Stimulated activated naive CD8-positive, alpha-beta T cell treated with anti-CD3 and anti-CD28 coated beads, Interleukin-15, Interleukin-2, amounts not matched to agents 100 U/mL and 50 U/mL, for 24 hours (primary cell): ENCODE measurements at regions not wholly inside any gene's neighbourhood (a gene's known extent, or its start where the extent isn't known, plus 50 kb on each side); places are given as distances from the start of the nearest gene placed in this dataset.
"Not testable (repeated sequence)": the region's sequence is repeated elsewhere in the genome, so short reads cannot be mapped to it uniquely, and the experiment has no call there.

Experiments used
- ATAC-seq: fragments of 150-1000 bp; cut with Tn5 transposase; one replicate; pipeline ENCODE4 v1.10.0; 2021
- DNase-seq: peaks from one replicate; pipeline ENCODE4 v3.0.0; 2021

DNA sequence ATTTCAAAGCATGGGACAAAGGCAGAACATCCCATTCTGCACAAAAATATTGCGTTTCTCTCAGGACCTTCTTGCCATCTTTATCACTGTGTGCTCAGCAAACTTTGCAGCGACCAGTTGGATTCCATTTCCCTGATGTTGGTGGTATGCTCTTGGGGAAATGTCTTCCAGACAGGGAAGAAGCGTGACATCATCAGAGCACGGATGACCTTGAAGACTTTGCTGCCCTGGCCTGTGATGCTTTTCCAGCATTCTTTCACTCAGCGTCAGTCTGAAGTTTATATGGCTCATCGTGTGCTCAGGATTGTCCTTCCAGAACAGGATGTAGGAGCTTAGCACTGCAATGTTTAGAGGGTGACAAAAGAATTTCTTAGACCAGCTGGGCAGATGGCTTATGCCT lies 131.4 kb upstream of the F3 start:
- no peak for ATAC-seq
- DNase-seq, result no peak

DNA sequence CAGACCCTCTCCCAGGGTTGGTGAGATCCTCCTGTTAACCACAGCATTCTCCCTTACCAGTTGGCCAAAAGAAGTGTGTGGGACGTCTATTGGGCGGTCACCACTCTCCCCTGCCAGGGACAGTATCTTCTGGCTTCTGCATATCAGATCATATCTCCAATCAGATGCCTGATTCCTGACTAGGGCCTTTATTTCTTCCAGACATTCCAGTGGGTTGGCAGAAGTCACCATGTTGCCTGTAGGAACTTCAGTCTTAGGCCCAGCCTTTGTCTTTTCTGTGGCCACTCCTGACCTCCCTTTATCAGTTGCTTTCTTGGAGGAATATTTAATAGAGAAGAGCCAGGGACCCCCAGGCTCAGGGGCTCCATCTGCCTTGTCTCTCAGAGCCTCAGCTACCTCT lies 130.4 kb upstream of the F3 start:
- DNase-seq, result no peak
- no peak for ATAC-seq

DNA sequence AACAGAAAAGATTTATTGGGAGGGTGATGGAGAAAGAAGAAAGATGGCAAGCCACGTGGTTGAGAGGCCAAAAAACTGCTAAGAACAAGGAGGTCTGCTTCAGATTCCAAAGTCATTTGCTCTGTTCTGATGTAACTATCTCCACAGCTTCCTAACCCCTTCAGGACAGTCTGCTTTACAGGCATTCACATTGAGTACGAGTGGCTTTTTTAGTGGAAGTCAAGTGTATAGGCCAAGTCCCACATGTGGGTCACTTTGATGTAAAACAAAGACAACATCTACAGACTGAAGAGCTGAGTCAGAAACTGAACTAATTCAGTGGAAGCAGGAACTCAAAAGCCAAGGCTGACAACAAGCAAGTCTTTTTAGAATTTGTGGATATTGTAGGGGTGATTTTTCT lies 128.7 kb upstream of the F3 start:
- ATAC-seq (no peak), DNase-seq (no peak)

DNA sequence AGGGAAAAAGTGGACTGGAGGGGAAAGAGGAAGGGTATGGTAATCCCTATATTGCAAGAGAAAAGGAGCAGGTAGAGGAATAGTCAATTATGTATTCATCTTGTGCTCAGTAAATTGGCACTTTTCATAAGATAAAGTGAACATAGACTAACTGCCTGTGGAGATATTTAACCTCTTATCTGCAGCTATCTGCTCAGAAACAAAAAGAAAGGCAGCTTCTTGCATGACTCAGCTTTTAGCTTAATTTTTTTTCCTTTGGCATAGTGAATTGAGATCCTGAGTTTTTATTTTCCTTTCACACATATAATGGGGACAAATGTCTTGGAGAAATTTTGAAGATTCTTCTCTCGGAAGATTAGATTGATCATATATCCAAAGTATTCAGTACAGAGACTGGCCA lies 127.6 kb upstream of the F3 start:
- no peak for ATAC-seq

DNA sequence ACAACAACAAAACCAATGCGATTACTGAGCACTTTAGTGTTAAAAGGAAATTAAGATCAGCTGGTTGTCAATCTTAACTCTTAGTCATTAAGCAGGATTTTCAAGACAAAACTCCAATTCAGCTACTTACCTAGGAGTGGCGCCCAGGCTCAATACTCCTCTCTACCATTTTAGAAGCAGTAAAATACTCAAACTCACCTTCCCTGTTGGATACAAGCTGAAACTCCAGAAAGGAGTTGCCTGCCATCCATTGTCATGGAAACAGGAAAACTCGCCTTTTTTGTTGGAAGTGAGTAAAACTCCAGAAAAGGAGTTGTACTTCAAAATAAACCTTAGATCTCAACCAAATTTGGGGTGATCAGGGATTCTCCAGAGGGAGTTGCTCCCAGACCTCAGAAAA lies 127.0 kb upstream of the F3 start:
- DNase-seq, result no peak
- ATAC-seq, result no peak

More for the DNA sequence above, 127.6 kb upstream of the F3 start:
- DNase-seq, result no peak

DNA sequence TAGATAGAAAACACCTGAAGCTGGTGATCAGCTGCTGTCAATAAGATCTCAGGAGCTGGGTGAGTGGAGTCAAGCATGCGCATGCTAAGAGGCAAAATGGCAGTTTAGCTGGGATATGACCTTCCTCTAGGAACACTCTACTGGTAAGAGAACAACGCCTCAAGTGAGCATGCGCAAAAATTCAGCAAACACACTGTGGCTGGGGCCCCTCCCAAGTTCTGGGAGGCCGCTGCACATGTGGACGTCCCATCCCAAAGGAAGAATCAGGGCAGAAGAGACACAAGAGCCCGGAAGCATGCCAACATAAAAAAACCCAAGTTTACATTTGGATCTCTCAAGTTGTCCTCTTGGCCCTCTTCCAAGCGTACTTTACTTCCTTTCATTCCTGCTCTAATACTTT lies 126.3 kb upstream of the F3 start:
- ATAC-seq (no peak), DNase-seq (no peak)

DNA sequence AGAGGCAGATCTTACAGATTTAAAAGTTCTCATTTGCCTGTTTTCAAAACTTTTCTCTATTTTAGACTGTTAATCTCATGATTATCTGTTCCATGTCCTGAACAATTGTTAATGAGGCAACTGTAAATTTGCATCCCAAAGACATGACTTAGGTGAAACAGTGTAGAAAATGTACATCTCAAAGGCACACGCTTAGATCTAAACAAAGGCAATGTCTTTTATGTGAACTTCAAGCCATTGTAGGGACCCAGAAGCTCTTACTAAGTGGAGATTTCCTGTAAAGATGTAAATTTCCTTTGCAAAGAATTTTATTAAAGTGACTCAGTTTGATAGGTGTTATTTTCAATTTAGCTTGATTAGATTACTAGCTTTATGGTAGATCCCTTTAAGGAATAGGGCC lies 125.2 kb upstream of the F3 start:
- DNase-seq (no peak), ATAC-seq (no peak)

DNA sequence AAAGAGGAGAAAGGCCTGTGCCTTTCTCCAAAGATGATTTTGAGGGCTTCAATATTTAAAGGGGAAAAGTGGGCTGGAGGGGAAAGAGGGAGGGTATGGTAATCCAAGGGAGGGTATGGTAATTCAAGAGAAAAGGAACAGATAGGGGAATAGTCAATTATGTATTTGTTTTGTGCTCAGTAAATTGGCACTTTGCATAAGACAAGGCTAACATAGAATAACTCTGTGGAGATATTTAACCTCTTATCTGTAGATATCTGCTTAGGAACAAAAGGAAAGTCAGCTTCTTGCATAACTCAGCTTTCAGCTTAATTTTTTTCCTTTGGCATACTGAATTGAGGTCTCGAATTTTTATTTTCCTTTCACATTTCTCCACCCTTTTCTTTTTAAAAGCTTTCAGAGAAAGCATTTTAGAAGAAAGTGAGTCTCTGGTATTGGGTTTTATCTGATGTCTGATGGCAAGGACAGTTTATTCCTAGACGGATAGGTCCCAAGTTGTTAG lies 119.9 kb upstream of the F3 start:
- DNase-seq, result no peak
- ATAC-seq, result no peak

DNA sequence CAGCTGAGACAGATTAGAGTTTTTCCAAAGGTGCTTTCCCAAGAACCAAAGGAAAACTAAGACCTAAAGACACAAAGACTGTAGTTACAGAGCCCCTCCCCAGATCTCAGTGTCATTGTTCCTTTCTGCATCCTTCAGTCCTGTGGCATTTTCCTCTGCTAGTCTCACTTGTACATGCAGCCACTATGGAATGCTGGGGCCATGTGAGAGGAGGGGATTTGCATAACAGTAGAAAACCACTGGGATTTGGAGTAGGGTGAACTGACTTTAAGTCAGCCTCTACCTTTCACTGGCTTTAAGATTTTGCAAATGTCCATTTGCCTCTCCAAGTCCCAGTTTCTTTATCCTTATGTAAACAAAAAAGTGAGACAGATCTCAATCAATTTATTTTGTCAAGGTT lies 119.4 kb upstream of the F3 start:
- ATAC-seq, result no peak
- DNase-seq, result no peak

DNA sequence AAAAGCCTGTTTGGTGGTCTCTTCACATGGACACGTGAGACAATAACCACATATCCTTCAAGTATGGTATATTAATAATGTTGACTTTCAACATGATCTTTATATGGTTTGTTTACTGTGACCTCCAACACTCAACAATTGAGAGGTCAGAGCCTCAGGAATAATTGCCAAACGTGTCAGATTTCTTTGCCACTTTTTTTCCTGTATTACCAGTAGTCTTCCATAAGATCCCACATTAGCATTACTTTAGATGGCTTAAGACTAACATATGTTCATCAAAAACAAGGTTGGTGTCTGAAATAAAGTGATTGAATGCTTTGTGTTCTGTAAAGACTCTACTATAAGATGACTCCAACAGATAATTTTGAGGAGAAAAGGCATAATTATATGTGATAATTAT lies 118.7 kb upstream of the F3 start:
- ATAC-seq, result no peak
- DNase-seq, result no peak

DNA sequence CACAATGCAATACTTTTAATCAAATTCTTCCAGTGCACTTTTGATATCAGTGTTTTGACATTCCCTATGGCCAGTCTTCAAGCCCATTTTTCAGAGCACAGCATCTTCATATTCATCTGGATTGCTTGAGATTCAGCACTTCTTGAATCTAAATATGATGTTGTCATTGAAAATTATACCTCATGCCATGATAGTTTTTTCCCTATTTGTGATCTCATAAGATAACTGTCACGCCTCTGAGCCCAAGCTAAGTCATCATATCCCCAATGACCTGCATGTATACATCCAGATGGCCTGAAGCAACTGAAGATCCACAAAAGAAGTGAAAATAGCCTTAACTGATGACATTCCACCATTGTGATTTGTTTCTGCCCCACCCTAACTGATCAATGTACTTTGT lies 117.6 kb upstream of the F3 start:
- DNase-seq, ATAC-seq: not testable (repeated sequence)

DNA sequence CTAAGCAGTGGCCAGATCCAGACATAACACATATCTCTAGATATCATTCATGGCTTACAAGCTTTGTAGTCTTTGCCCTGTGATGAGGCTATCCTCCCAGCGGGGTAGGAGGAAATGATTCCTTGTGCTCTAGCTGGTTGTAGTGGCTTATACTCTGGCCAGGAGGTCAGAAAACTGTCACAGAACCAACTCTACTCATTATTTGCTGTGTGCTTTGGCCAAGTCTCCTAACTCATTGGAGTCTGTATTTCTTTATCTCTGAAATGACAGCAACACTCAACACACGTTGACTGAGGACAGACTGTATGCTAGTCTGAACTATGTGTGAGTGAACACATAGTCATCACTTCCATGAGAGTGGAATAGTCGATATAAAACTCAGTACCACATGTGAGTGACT lies 116.7 kb upstream of the F3 start:
- no peak for DNase-seq
- no peak for ATAC-seq

DNA sequence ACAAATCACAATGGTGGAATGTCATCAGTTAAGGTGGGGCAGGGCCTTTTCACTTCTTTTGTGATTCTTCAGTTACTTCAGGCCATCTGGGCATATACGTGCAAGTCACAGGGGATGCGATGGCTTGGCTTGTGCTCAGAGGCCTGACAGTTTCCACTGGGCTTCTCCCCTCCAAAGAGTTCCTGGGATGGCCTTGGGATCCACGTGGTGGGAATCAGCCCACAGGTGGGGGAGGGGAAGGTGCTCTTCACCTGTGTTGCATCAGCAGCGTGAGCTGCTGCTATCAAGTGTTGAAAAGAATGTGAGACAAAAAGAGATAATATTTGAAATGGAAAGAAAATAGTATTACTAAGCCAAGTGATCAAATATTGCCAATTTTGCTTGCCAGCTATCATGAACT lies 116.2 kb upstream of the F3 start:
- ATAC-seq, DNase-seq: not testable (repeated sequence)

DNA sequence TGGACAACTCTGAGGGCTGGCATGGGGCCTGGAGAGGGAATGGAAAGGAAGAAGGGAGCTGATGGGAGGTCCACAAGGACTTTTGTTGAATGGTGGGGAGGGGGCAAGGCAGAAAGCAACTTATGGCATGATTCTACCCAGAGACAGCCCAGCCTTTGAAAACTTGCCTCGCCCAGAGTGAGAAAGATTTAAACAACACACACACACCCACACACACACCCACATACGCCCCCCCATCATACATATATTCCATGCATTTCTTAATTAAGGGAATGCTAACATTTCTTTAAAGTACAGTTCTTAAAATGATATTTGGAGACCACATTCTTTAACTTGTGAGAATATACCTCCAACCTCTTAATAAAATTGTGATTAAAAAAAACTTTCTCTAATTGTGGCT lies 115.4 kb upstream of the F3 start:
- ATAC-seq (no peak), DNase-seq (no peak)

DNA sequence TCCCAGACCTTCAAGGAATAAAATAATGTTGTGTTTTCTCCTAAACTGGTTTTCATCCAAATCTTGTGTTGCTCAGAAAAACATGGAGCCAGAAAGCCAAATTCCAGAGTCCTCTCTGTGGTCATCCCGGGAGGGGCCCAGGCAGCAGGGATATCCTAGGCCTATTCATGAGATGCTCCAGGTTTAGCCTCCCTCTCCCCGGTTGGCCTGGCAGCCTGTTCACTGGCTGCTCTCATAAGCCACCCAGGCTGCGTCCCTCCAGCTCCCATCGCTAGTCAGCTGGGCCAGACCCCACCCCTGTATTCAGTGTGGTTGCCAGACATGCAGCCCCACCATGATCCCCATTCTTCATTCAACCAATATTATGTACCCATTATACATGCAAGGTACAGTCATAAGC lies 113.4 kb upstream of the F3 start:
- ATAC-seq (no peak), DNase-seq (no peak)

DNA sequence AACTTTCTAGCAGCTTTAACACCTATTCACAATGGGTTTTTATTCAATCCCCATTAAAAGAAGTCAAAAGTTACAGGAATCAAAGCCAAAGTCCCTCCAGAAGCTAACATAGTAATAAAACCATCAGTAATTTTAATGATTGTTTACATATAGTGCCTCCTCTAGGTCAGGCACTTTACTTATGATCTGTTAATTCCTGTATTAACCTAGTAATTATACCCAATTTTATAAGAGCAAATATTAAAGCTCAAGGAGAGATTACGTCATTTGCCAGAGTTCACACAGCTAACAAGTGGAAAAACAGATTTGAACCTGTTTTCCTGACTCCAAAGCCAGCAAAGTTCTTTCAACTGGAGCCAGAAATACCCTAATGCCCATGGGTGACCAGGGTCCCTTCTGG lies 112.9 kb upstream of the F3 start:
- DNase-seq (no peak), ATAC-seq (no peak)

DNA sequence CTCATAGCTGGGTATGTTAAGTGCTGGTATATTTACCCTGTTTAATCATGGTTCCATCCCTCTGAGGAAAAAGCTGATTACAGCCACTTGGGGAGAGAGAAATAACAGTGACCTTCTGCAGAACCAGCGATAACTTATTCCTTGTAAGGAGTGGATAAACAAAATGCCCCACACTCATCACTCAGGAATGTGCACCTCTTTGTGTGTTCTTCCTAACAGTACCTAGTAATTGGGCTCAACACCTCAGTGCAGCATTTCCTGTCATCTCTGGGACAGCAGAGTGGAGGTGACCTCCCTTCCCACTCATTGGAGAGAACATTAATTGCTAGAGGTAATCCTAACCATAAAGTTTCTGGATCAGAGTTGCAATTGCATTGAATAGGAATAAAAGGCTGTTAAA lies 112.5 kb upstream of the F3 start:
- ATAC-seq, result no peak
- no peak for DNase-seq

DNA sequence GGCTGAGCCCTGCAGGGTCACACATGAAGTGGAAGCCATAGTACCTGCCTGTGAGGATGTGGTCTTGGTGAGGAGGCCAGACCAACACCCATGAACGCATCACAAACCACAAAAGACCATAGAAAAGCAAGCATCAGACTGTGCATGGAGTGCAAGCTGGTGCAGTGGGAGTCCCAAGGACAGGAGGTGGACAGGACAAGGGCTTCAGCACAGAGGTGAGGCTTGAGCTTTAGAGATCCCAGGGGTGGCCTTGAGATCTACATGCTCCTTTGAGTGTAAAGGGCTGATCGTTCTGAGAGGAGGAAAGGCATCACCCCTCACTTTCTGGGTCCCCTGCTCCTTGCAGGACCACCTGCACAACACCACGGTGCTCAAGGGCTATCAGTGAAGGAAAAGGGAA lies 111.9 kb upstream of the F3 start:
- DNase-seq (no peak), ATAC-seq (no peak)

DNA sequence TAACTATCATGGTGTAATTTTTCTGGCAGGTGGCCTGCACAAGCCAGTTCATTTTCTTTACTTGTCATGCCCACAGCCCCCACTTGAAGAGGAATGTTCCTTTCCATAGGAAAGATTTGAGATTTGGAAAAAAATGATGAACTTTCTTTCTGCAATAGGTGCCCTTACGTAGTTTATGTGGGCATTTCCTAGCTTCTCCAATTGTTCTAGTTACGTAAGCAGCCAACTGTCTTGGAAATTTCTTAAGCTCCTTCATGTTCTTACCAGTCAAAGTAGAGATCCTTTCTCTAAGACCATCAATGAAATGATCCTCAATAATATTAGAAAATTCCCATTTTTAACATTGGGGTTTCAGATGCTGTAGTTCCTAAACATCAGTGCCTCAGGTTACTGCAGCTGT lies 109.5 kb upstream of the F3 start:
- DNase-seq (no peak), ATAC-seq (no peak)

DNA sequence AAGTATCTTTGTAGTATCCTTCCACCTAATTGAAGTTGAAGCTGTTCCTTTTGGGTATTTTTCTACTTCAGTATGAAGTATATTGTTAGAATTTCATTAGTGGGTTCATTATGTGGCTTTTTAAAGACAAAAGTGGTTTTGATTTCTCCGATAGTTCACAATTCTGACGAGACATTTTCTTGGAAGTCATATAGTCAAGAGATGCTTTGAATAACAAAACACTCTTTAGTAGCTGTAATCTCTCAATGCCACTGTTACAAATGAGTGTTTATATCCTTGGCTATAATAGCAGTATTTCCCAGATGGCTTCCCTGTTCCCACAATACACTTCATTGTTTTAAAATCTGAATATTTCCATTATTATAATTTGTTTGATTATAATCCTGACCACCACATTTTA lies 108.7 kb upstream of the F3 start:
- no peak for ATAC-seq
- no peak for DNase-seq

DNA sequence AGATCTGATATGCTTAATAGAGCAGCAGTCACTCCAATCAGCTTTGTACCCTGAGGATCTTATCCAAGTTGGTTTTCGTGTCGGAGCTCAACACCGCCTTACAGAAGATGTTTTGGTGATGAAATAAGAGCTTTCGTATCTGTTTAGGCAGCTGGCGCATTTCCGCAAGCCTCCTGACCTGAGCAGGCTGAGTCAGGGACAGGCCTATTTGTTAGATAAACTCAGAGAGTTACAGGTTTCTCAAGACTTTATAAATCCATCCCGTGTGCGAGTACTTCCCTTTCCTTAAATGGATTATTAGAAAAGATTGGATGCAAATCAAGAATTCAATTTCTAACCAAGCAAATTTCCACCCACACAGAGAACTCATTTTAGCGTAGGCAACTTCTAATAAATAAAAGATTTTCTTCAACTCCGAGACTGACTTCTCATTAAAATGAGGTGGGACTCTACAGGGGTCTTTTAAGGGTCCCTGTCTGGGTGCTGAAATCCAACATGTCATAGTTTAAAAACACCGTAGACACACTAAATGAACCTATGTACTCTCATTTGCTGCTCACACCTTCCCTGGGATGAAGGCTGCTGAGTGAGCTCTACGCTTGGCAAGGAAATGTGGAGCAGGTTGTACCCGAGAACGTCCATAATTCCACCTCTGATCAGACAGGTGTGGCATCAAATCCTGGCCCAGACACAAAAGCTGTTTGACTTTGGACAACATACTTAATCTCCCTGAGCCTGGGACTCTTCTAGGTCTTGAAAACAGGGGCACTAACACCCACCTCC lies 106.9 kb upstream of the F3 start:
- DNase-seq (no peak), ATAC-seq (no peak)

DNA sequence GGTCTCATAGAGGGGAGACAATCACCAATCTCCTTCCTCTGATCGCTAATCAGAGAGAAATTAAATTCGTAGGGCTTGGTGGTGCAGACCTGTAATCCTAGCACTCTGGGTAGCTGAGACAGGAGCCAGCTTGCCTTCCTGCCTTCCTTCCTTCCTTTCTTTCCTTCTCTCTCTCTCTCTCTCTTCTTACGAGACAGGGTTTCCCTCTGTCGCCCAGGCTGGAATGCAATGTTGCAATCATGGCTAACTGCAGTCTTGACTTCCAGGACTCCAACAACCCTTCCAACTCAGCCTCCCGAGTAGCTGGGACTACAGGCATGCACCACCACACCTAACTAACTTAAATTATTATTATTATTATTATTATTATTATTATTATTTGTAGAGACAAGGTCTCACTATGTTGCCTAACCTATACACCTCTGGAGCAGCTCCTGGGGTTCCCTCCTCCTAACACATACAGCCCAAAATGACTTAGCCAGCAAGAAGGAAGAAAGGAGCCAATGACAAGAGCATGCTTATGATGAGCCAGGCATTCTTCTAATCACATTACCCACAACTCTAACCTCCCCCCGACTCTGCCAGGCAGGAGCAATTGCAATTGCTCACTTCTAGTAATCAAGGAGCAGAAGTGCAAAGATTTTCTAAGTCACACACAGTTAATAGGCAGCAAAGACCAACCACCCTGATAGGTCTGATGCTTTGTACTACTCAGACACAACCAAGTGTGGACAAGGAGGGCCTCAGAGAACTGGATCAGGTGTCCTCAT lies 105.4 kb upstream of the F3 start:
- no peak for ATAC-seq
- no peak for DNase-seq

DNA sequence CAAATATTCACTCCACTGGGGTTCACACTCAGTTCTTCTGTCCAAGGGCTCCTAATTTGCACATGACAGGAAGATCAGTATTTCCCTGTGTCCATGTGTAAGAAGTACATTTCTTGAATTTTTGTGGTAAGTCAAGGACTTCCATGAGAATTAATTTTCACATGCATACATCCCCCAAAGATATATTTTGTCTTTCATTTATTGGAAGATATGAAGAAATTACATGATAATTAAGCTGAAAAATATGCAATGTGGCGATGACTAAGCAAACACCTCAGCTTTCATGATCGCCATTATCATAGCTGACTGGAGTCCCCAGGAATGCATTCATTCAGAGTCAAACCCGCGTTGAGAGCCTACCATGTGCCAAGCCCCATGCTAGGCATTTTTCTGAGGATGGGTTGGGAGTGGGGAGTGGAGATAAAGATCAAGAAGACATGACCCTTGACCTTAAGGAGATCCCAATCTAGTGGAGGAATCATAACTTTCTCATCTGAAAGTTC lies 104.6 kb upstream of the F3 start:
- DNase-seq, result no peak
- no peak for ATAC-seq

DNA sequence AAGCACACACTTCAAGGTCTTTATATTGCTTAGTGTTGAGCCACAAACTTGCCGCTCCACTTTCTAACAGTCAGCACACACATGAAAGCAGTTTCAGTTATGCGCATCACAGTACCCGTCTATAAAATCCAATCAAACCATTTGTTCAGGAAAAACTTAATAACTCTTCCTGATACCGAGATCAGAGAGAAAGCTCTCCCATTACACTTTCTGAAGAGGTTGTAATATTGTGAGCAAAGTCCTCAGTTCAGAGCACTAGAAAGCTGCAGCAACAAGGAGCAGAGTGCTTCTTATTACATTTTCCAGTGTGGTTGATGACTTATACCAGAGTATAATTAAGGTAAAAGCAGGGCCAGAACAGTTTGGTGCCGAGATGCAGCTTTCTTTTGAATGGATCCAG lies 102.8 kb upstream of the F3 start:
- no peak for DNase-seq
- ATAC-seq, result no peak
